ENCODE measurements at regions not wholly inside any gene's neighbourhood (a gene's known extent, or its start where the extent isn't known, plus 50 kb on each side); places are given as distances from the start of the nearest gene placed in this dataset.
"Not testable (repeated sequence)": the region's sequence is repeated elsewhere in the genome, so short reads cannot be mapped to it uniquely, and the experiment has no call there.

DNA sequence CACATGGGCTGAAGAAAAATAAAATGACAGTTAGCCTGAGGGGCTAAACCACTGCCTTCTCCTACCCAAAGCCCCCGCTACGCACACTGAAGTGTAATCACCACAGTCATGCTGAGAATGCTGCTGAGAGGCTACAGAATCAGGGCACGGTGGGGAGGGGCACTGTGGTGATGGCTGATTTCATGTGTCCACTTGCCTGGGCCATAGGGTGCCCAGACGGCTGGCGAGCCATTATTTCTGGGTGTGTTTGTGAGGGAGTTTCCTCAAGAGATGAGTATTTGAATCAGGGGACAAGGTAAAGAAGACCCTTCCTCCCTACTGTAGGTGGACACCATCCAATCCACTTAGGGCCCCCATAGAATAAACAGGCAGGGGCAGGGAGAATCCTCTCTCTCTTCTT lies 1313.2 kb downstream of the TBC1D22A start:
- DNase-seq (ENCODE audit: low read depth in 2 of 3, low spot score in 2 of 3), result no peak

DNA sequence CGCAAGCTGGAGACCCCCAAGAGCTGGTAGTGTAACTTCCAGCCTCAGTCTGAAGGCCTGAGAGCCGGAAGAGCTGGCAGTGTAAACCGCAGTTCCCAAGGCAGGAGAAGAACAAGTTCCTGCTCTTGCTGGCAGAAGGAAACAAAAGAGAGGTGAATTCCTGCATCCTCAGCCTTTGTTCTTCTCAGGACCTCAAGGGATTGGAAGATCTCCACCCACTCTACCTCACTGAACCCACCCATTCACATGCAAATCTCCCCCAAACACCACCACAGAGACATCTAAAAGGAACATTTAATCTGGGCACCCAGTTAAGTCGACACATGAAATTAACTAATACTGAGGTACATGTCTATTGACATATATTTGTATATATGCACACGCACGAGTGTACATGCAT lies 1310.3 kb downstream of the TBC1D22A start:
- DNase-seq (ENCODE audit: low read depth in 2 of 3, low spot score in 2 of 3), result no peak

GRCh38 chr22:48071828-48072227 lies 1309.4 kb downstream of the TBC1D22A start:
- no peak for DNase-seq (ENCODE audit: low read depth in 2 of 3, low spot score in 2 of 3)

DNA sequence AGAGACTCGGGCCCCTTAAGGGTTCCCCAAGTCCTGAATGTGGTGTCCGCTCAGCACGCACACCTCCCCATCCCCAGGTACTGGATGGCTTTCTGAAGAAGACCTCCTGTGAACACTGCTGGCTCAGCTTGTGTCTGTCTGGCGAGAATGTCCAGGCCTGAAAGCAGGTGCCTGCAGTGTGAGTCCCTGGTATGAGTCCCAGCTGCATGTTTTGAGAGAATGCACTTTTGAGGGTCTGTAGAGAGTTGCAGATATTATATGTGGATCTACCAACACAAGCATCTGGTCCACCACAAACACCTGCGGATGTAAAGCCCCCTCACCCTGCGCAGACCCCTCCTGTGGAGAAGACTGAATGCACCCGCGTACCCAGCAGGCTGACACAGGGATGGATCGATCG lies 1308.9 kb downstream of the TBC1D22A start:
- no peak for DNase-seq (ENCODE audit: low read depth in 2 of 3, low spot score in 2 of 3)

DNA sequence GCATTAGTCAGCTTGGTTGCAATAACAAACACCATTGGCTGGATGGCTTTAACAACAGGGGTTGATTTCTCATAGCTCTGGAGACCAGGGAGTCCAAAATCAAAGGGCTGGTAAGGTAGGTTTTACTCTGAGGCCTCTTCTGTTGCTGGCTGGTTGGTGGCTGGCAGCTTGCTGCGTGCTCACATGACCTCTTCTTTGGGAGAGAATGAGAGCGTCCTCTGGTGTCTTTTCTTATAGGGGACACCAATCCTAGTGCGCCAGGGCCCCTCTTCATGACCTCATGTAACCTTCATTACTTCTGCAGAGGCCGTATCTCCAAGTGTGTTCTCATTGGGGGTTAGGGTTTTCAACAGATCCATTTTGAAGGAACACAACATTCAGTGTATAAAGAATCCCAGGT lies 1308.3 kb downstream of the TBC1D22A start:
- no peak for DNase-seq (ENCODE audit: low read depth in 2 of 3, low spot score in 2 of 3)

DNA sequence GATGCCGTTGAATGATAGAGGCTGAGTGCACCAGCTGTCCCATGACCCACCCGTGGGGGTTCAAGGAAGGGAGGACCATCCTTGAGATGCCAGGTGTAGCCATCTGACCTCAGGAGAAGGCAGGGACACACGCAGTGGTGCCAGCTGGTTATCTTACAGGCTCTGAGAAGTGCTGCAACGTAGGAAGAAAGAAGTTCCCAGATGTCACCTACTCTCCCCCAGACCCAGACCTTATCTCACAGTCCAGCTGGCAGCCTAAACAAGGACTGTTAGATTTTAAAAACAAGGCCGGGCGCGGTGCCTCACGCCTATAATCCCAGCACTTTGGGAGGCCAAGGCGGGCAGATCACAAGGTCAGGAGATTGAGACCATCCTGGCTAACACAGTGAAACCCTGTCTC lies 1307.6 kb downstream of the TBC1D22A start:
- no peak for DNase-seq (ENCODE audit: low read depth in 2 of 3, low spot score in 2 of 3)

- DNase-seq (ENCODE audit: low read depth in 2 of 3, low spot score in 2 of 3), result no peak
Measured at GRCh38 chr22:48069256-48069655, 1306.8 kb downstream of the TBC1D22A start.

DNA sequence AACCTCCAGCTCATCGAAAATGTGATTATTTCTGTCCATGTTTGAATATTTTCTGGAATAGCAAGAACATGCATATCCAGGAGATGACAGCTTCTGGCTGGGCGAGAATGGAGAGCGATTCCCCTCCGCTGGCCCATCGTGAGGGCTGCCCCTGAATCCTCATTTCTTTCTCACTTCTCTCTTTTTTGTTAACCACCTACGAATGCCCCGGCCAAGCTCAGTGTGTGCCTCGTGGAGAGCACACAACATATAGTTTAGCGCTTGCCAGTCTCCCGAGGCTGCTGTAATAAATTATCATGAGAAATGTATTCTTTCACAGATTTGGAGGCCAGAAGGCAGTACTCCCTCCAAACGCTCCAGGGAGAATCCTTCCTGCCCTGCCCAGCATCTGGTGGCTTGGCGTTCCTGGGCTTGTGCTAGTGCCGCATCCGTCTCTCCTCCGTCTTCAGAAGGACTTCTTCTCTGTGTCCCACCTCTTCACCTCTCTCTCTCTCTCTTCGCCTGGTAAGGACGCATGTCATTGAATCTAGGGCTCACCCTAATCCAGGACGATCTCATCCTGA lies 1306.0 kb downstream of the TBC1D22A start:
- DNase-seq (ENCODE audit: low read depth in 2 of 3, low spot score in 2 of 3), result no peak

- no peak for DNase-seq (ENCODE audit: low read depth in 2 of 3, low spot score in 2 of 3)
Measured at GRCh38 chr22:48065892-48066291, 1303.4 kb downstream of the TBC1D22A start.

DNA sequence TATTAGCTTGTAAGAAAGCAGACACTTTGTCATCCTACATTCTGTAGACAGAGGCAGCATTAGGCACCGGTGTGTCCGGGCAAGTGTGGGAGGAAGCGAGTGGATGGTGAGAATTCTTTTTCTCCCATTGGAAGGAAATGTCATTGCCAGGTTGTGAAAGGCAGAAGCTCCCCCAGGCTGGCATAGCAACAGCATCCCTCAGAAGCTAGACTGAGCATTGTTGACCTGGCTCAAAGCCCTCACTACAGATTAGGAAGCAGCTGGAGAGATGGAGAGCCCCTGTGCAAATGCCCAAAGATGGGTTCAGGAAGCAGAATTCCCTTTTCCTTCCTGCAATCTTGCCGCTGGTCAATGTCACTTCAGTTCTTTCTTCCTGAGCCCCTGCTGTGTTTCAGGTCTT lies 1299.3 kb downstream of the TBC1D22A start:
- DNase-seq (ENCODE audit: low read depth in 2 of 3, low spot score in 2 of 3), result no peak

GRCh38 chr22:48060266-48060665 lies 1297.8 kb downstream of the TBC1D22A start:
- DNase-seq (ENCODE audit: low read depth in 2 of 3, low spot score in 2 of 3), result no peak

- DNase-seq (ENCODE audit: low read depth in 2 of 3, low spot score in 2 of 3), result not testable (repeated sequence)
Measured at GRCh38 chr22:48059521-48059920, 1297.1 kb downstream of the TBC1D22A start.

DNA sequence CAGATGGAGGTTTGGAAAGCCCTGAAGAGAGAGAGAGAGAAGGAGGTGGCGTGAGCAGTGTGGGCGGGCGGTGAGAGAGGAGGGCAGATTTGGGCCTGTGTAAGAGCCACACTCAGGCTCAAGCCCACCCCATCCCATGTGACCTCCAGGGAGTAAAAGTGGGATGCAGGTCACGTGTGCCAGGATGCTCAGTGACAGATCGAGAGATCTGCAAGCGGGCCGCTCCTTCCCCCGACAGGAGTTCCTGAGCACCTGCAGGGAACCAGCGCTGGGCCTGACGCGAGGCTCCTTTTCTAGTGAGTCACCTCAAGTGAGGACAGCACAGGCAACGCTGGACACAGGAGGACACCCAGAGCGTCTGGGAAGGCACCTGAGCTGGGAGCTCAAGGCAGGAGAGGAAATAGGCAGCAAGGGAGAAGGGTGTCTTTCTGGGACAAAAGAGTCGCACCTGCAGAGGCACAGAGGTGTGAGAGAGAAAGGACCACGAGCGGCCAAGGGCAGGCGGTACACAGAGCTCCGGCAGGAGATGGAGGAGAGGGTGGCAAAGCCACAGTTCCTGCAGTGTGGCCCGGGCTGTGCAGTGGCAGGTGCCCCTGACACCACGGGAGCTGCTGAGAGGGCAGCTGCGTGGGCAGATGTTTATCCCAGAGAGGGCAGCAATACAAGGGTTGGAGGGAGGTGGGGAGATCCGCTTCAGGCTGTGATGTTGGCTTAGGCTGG lies 1294.8 kb downstream of the TBC1D22A start:
- no peak for DNase-seq (ENCODE audit: low read depth in 2 of 3, low spot score in 2 of 3)

GRCh38 chr22:48055827-48056226 lies 1293.4 kb downstream of the TBC1D22A start:
- no peak for DNase-seq (ENCODE audit: low read depth in 2 of 3, low spot score in 2 of 3)

- no peak for DNase-seq (ENCODE audit: low read depth in 2 of 3, low spot score in 2 of 3)
Measured at GRCh38 chr22:48055185-48055584, 1292.7 kb downstream of the TBC1D22A start.

- DNase-seq (ENCODE audit: low read depth in 2 of 3, low spot score in 2 of 3), result no peak
Measured at GRCh38 chr22:48054596-48054995, 1292.1 kb downstream of the TBC1D22A start.

- DNase-seq (ENCODE audit: low read depth in 2 of 3, low spot score in 2 of 3), result no peak
Measured at GRCh38 chr22:48053973-48054372, 1291.5 kb downstream of the TBC1D22A start.

DNA sequence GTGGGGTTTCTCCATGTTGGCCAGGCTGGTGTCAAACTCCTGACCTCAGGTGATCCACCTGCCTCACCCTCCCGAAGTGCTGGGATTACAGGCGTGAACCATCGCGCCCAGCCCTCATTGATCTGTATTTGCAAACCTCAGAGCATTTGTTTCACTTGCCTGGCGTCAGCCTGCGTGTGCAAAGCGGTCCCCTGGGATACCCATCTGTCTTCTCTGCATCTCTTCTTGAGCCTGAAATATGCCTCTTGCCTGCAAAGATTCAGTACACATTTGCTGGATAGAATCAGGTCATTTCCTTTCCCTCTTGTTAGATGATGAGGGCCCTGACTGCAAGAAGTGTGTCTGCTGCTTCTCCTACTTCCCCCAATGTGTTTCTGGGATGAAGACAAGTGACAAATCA lies 1291.0 kb downstream of the TBC1D22A start:
- DNase-seq (ENCODE audit: low read depth in 2 of 3, low spot score in 2 of 3), result no peak

DNA sequence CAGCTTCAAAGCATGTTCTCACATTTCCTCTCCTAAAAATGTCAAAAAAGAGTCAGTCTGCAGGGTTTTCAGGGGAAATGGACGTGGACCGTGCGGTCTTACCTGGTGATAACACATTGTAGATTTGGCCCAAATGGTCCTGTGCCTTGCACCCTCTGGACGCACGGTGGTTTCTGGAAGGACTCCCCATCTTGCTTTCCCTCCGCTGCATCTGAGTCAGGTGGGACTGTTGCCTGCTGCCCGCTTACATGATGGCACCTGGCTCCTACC lies 1290.1 kb downstream of the TBC1D22A start:
- DNase-seq (ENCODE audit: low read depth in 2 of 3, low spot score in 2 of 3), result no peak

- no peak for DNase-seq (ENCODE audit: low read depth in 2 of 3, low spot score in 2 of 3)
Measured at GRCh38 chr22:48051796-48052620, 1289.6 kb downstream of the TBC1D22A start.

GRCh38 chr22:48050836-48051235 lies 1288.4 kb downstream of the TBC1D22A start:
- no peak for DNase-seq (ENCODE audit: low read depth in 2 of 3, low spot score in 2 of 3)

GRCh38 chr22:48049116-48049515 lies 1286.7 kb downstream of the TBC1D22A start:
- no peak for DNase-seq (ENCODE audit: low read depth in 2 of 3, low spot score in 2 of 3)

Data from hematopoietic multipotent progenitor cell (in vitro differentiated cells).